Endothelial cell (in vitro differentiated cells): ENCODE measurements at regions not wholly inside any gene's neighbourhood (a gene's known extent, or its start where the extent isn't known, plus 50 kb on each side); places are given as distances from the start of the nearest gene placed in this dataset.

Experiments
- DNase-seq: peaks from one replicate; pipeline ENCODE4 v3.0.0; 2021; ENCODE audit warnings: low spot score
- H3K27ac Mint-ChIP-seq: one replicate; pipeline ENCODE4 v1.8.0; 2021; ENCODE audit warnings: mixed read lengths, inconsistent platforms; ENCODE audit not compliant: unreplicated experiment
- H3K27me3 Mint-ChIP-seq: one replicate; pipeline ENCODE4 v1.8.0; 2021; ENCODE audit warnings: mild to moderate bottlenecking, moderate library complexity, mixed read lengths, inconsistent platforms; ENCODE audit not compliant: unreplicated experiment
- H3K36me3 Mint-ChIP-seq: one replicate; pipeline ENCODE4 v1.8.0; 2021; ENCODE audit warnings: mild to moderate bottlenecking, low read depth, mixed read lengths, inconsistent platforms; ENCODE audit not compliant: unreplicated experiment
- H3K4me1 Mint-ChIP-seq: one replicate; pipeline ENCODE4 v1.8.0; 2021; ENCODE audit warnings: mild to moderate bottlenecking, mixed read lengths, inconsistent platforms; ENCODE audit not compliant: unreplicated experiment
- H3K4me3 Mint-ChIP-seq: one replicate; pipeline ENCODE4 v1.8.0; 2021; ENCODE audit warnings: mild to moderate bottlenecking, mixed read lengths, inconsistent platforms; ENCODE audit not compliant: unreplicated experiment
- H3K9me3 Mint-ChIP-seq: one replicate; pipeline ENCODE4 v1.8.0; 2021; ENCODE audit warnings: mixed read lengths, inconsistent platforms; ENCODE audit not compliant: unreplicated experiment
- TF ChIP-seq, protein P1 (sequence below): fragments of 200-600 bp; sonication (generic); IDR thresholded peaks from one replicate; pipeline ENCODE4 v1.5.0; 2021; ENCODE audit warnings: antibody characterized with exemption; ENCODE audit not compliant: unreplicated experiment

DNA sequence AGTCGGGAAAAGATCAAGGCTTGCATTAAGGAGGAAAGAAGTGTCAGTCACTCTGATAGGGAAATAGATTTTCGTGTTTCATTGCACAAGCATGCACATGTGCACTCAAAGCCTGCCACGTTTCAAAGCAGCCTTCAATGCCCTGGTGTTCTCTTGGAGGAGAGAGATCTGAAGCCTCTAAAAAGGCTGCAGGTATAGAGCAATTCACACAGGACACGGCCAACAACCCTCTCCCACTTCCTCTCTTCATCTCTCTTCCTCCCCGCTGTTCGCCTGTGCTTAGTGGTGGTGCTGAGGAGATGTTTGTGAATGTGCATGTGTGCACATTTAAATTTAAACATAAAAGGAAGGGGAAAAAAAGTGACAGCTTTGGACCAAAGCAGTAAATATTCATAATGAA lies 117.7 kb downstream of the NUF2 start:
- Mint-ChIP-seq H3K9me3 (no peaks in the 10 kb centered on the region), H3K27ac (no peak overlapping the region)

DNA sequence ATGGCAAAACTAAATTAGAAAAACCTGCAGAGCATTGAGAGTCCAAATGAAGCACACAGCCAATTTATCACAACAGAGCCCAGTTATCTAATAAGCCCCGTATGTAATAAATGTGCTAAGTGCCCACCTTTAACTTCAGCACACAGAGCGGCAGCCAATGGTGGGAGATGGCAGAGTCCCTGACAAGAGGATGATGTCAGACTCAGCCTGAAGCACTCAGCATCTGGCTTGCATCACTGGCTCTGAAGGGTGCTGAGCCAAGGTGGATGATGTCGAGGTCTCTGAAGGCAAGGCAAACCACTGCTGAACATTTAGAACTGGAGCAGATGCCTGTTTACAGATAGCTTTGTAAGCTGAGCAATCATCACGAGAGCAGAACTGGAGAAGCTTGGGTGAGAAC lies 118.3 kb downstream of the NUF2 start:
- TF ChIP-seq, protein P1, sequence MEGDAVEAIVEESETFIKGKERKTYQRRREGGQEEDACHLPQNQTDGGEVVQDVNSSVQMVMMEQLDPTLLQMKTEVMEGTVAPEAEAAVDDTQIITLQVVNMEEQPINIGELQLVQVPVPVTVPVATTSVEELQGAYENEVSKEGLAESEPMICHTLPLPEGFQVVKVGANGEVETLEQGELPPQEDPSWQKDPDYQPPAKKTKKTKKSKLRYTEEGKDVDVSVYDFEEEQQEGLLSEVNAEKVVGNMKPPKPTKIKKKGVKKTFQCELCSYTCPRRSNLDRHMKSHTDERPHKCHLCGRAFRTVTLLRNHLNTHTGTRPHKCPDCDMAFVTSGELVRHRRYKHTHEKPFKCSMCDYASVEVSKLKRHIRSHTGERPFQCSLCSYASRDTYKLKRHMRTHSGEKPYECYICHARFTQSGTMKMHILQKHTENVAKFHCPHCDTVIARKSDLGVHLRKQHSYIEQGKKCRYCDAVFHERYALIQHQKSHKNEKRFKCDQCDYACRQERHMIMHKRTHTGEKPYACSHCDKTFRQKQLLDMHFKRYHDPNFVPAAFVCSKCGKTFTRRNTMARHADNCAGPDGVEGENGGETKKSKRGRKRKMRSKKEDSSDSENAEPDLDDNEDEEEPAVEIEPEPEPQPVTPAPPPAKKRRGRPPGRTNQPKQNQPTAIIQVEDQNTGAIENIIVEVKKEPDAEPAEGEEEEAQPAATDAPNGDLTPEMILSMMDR: no peak
- Mint-ChIP-seq H3K4me1 (peaks cover 18% of the 10 kb centered on the region), H3K27me3 (no peaks in the 10 kb centered on the region), H3K4me3 (no peak overlapping the region), H3K27ac (no peak overlapping the region), H3K36me3 (no peaks in the 10 kb centered on the region), H3K9me3 (no peaks in the 10 kb centered on the region)
- DNase-seq: no peak

More for the DNA sequence above, 117.7 kb downstream of the NUF2 start:
- Mint-ChIP-seq H3K4me1 (peaks cover 18% of the 10 kb centered on the region), H3K36me3 (no peaks in the 10 kb centered on the region), H3K4me3 (no peak overlapping the region), H3K27me3 (no peaks in the 10 kb centered on the region)
- TF ChIP-seq, protein P1: no peak
- DNase-seq: no peak

DNA sequence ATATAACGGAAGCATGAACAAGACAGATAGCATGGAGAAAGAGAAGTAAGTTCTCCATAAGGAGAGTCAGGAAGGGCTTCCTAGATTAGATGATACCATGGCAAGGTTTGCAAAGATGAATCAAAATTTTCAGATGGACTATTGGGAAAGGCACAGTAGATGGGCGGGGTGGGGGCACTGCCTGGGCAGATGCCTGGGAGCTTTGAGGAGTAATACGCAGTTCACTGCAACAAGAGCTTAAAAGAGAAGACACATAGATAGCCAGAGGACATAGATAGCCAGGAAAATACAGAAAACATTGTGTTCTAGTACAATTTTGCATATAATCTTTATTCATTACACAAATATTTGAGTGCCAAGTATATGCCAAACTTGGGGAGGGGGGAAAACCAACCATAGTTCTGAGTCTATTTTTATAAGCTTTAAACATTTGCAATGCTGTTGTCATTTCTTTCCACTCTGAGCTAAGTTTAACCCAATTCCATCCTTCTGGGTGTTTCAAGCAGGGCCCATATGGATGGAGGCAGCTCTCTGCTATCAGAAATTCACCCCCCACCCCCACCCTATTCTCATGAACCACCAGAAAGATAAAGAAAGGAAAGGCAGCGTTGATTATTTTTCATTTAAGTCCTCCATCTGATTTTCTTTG lies 120.6 kb downstream of the NUF2 start:
- peaks cover 12% of the 10 kb centered on the region for H3K4me1 Mint-ChIP-seq
- no peak overlapping the region for H3K4me3 Mint-ChIP-seq
- DNase-seq: no peak
- no peaks in the 10 kb centered on the region for H3K9me3 Mint-ChIP-seq
- no peak overlapping the region for H3K27ac Mint-ChIP-seq
- no peaks in the 10 kb centered on the region for H3K27me3 Mint-ChIP-seq
- TF ChIP-seq, protein P1: no peak
- no peaks in the 10 kb centered on the region for H3K36me3 Mint-ChIP-seq

DNA sequence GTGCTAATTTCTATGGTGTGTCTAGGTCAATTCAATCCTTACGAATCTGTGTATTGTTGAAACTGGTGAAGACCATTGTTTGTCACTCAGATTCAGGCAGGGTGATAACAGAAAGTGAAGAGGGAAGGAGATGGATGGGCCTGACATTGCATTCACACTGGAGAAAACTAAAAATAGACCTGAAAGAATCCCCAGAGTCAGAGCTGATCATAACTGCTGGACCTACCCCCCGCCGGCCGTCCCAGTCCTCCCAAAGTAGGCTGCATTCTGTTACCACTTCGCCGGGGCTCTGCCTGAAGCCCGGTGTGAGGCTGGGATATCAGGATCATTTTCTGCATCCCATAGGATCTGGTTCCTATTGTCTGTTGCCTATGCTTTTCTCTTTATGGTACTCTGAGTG lies 121.1 kb downstream of the NUF2 start:
- no peak for DNase-seq
- TF ChIP-seq, protein P1: no peak

DNA sequence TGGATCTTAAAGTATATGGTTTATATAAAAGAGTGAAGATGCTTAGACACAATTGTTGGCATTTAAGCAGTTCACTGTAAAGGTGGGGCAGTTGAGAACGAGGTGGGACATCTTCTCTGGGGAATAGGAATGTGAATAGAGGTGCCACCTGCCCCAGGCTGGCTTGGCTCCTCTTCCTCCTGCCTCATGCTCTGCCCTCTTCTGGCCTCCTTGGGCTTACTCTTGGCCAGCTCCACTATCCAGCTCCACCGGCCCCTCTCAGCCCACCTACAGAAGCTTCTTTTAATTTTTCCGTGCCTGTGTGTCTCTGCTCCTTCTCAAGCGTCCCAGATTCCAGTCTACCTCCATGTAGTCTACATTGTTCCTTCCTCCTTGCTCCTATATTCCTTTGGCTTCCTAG lies 122.1 kb downstream of the NUF2 start:
- Mint-ChIP-seq H3K27ac (no peak overlapping the region), H3K4me3 (no peak overlapping the region), H3K36me3 (no peaks in the 10 kb centered on the region), H3K4me1 (peaks cover 11% of the 10 kb centered on the region), H3K27me3 (no peaks in the 10 kb centered on the region), H3K9me3 (no peaks in the 10 kb centered on the region)
- no peak for DNase-seq
- TF ChIP-seq, protein P1: no peak

More for the DNA sequence above, 121.1 kb downstream of the NUF2 start:
- peaks cover 12% of the 10 kb centered on the region for H3K4me1 Mint-ChIP-seq
- no peaks in the 10 kb centered on the region for H3K9me3 Mint-ChIP-seq
- no peak overlapping the region for H3K4me3 Mint-ChIP-seq
- no peaks in the 10 kb centered on the region for H3K36me3 Mint-ChIP-seq
- no peak overlapping the region for H3K27ac Mint-ChIP-seq
- H3K27me3 Mint-ChIP-seq: no peaks in the 10 kb centered on the region
